Hematopoietic multipotent progenitor cell treated with erythropoietin and hydrocortisone succinate and interleukin-3 and kit ligand, for 8 days (in vitro differentiated cells): ENCODE measurements at regions not wholly inside any gene's neighbourhood (a gene's known extent, or its start where the extent isn't known, plus 50 kb on each side); places are given as distances from the start of the nearest gene placed in this dataset.

Experiments used
- DNase-seq: peaks from one replicate; pipeline ENCODE4 v3.0.0-alpha.2; 2015

GRCh38 chr9:115210699-115211098 is 92.7 kb upstream of the TNC start:
- DNase-seq = no peak

GRCh38 chr9:115211413-115212124 is 93.6 kb upstream of the TNC start:
- no peak for DNase-seq

GRCh38 chr9:115212125-115212605 is 94.2 kb upstream of the TNC start:
- DNase-seq = no peak

- DNase-seq = no peak
Observed at GRCh38 chr9:115212832-115213231, 94.9 kb upstream of the TNC start.

- no peak for DNase-seq
Observed at GRCh38 chr9:115213818-115214334, 95.9 kb upstream of the TNC start.

GRCh38 chr9:115216873-115217272 is 98.9 kb upstream of the TNC start:
- no peak for DNase-seq

GRCh38 chr9:115220319-115221005 is 102.5 kb upstream of the TNC start:
- no peak for DNase-seq

GRCh38 chr9:115223471-115223870 is 105.5 kb upstream of the TNC start:
- DNase-seq = no peak

GRCh38 chr9:115225459-115226116 is 107.6 kb upstream of the TNC start:
- no peak for DNase-seq

GRCh38 chr9:115226152-115226551 is 108.2 kb upstream of the TNC start:
- DNase-seq = no peak

- no peak for DNase-seq
Observed at GRCh38 chr9:115229496-115229895, 111.5 kb upstream of the TNC start.

- DNase-seq = no peak
Observed at GRCh38 chr9:115230924-115231515, 113.1 kb upstream of the TNC start.

GRCh38 chr9:115232181-115232774 is 114.3 kb upstream of the TNC start:
- no peak for DNase-seq

GRCh38 chr9:115234094-115234493 is 116.1 kb upstream of the TNC start:
- DNase-seq = no peak

- no peak for DNase-seq
Observed at GRCh38 chr9:115235221-115235620, 117.3 kb upstream of the TNC start.

GRCh38 chr9:115237385-115237998 is 119.5 kb upstream of the TNC start:
- no peak for DNase-seq

- DNase-seq = no peak
Observed at GRCh38 chr9:115240676-115241075, 122.7 kb upstream of the TNC start.

GRCh38 chr9:115241641-115242040 is 123.7 kb upstream of the TNC start:
- no peak for DNase-seq

GRCh38 chr9:115249488-115249887 is 131.5 kb upstream of the TNC start:
- no peak for DNase-seq

- DNase-seq = no peak
Observed at GRCh38 chr9:115250621-115251032, 132.7 kb upstream of the TNC start.

- DNase-seq = no peak
Observed at GRCh38 chr9:115254287-115255180, 136.6 kb upstream of the TNC start.
